Small intestine (tissue), 7 donors: ENCODE measurements at regions not wholly inside any gene's neighbourhood (a gene's known extent, or its start where the extent isn't known, plus 50 kb on each side); places are given as distances from the start of the nearest gene placed in this dataset.
"Not testable (repeated sequence)": the region's sequence is repeated elsewhere in the genome, so short reads cannot be mapped to it uniquely, and the experiment has no call there.

Source experiments
- DNase-seq, 2 donors: peaks; one replicate each; pipeline versions ENCODE4 v3.0.0 to v3.0.0-alpha.2; 2013
- FAIRE-seq: peaks from 2 replicates; lab custom pipeline; 2012; peaks lifted over from hg19 to GRCh38; lab: Jason Lieb, UNC
- H3K27ac ChIP-seq, 3 donors: one replicate each; pipeline ENCODE4 v1.5.1; 2013; ENCODE audit warnings: low read length in 2 of 3, mild to moderate bottlenecking in 2 of 3, control low read depth in 1 of 3, inconsistent platforms in 1 of 3, low read depth in 1 of 3, moderate library complexity in 1 of 3
- H3K27me3 ChIP-seq, 3 donors: one replicate each; pipeline ENCODE4 v1.6.1; 2013; ENCODE audit warnings: low read length in 3 of 3, inconsistent platforms in 1 of 3; ENCODE audit not compliant: control insufficient read depth in 3 of 3, insufficient read depth in 3 of 3
- H3K36me3 ChIP-seq, 3 donors: one replicate each; pipeline ENCODE4 v1.6.1; 2013; ENCODE audit warnings: low read length in 3 of 3, inconsistent platforms in 1 of 3, low read depth in 1 of 3, mild to moderate bottlenecking in 1 of 3, moderate library complexity in 1 of 3; ENCODE audit not compliant: control insufficient read depth in 3 of 3, insufficient read depth in 2 of 3
- H3K4me1 ChIP-seq, 3 donors: one replicate each; pipeline ENCODE4 v1.6.1; 2013; ENCODE audit warnings: low read length in 2 of 3, inconsistent platforms in 1 of 3, low read depth in 1 of 3, mild to moderate bottlenecking in 1 of 3, moderate library complexity in 1 of 3; ENCODE audit not compliant: control insufficient read depth in 3 of 3, insufficient read depth in 2 of 3
- H3K4me3 ChIP-seq, 3 donors: one replicate each; pipeline ENCODE4 v1.5.1; 2013; ENCODE audit warnings: low read length in 3 of 3, control low read depth in 1 of 3, inconsistent platforms in 1 of 3, low read depth in 1 of 3, mild to moderate bottlenecking in 1 of 3, moderate library complexity in 1 of 3
- H3K9me3 ChIP-seq, 2 donors: one replicate each; pipeline ENCODE4 v1.6.1; 2013; ENCODE audit warnings: low read depth in 1 of 2, low read length in 1 of 2; ENCODE audit not compliant: control insufficient read depth in 2 of 2, insufficient read depth in 1 of 2
- WGBS, 3 donors: extraction: QIAGEN DNeasy Blood & Tissue Kit; methylation state at CpG; one replicate each; pipeline ENCODE4 v1.1.7; 2013; 5-methylcytosine and 5-hydroxymethylcytosine counted together
- donor health status: healthy with polysubstance abuse.
- donor health status: control.
- donor health status: control.
- donor health status: Bipolar disorder and iron deficiency.
- donor health status: healthy.

DNA sequence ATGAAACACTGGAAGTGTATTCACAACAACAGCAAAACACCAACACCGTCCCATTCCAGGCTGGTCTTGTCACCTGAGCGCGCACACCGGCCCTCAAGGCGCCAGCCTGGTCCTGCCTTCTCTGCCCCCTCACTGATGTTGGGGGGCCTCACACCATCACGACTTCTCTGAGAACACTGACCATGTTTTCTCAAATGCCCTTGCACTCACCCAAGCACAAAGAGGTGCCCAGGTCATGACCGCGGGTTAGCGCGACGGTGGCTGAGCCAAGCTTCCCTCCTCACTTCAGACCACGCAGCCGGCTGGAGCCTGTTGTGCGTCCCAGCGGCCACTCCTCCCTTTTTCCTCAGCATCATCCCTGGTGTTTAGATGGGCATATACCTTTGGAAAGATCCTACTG, 101.3 kb upstream of the SALL3 start:
- 90 to 93% (median 92%) methylated on average over 15 of the region's 15 CpGs for WGBS, 3 donors
- FAIRE-seq, result no peak
- Histone ChIP-seq H3K9me3 (no peaks in the 10 kb centered on the region), H3K27ac (no peak overlapping the region), H3K4me1 (no peaks in the 10 kb centered on the region), H3K27me3 (peaks cover 0 to 1% (median 0%) of the 10 kb centered on the region in 3 donors), H3K36me3 (no peaks in the 10 kb centered on the region), H3K4me3 (no peak overlapping the region)
- no peak for DNase-seq

DNA sequence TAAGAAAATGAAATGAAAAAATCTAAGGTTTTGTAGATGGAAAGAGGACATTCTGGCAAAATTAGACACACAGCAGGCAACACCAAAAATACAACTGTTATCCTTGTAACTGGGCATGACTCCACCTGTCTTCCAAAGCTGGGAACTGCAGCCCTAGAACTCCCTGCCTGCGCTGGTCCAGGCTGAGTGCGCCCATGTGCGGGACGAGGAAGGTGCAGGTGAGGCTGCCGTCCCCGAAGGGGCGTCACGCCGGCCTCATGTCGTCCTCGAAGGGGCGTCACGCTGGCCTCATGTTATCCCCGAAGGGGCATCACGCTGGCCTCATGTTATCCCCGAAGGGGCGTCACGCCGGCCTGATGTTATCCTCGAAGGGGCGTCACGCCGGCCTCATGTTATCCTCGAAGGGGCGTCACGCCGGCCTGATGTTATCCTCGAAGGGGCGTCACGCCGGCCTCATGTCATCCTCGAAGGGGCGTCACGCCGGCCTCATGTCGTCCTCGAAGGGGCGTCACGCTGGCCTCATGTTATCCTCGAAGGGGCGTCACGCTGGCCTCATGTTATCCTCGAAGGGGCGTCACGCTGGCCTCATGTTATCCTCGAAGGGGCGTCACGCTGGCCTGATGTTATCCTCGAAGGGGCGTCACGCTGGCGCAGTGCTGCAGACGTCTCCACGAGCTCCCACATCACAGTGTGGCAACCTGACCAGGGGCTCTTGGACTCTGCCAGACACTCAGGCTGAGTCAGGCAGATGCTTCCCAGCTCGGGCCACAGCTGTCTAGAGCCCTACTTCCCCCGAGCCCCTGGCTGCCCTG, 100.3 kb upstream of the SALL3 start:
- WGBS, 3 donors, result 84 to 89% (median 87%) methylated on average over 51 to 56 of the region's 56 CpGs
- DNase-seq, result peak in 1 of 2 donors; percentile 6
- not testable (repeated sequence) for FAIRE-seq, H3K27ac ChIP-seq, H3K27me3 ChIP-seq, H3K4me1 ChIP-seq, H3K36me3 ChIP-seq, H3K4me3 ChIP-seq, H3K9me3 ChIP-seq

DNA sequence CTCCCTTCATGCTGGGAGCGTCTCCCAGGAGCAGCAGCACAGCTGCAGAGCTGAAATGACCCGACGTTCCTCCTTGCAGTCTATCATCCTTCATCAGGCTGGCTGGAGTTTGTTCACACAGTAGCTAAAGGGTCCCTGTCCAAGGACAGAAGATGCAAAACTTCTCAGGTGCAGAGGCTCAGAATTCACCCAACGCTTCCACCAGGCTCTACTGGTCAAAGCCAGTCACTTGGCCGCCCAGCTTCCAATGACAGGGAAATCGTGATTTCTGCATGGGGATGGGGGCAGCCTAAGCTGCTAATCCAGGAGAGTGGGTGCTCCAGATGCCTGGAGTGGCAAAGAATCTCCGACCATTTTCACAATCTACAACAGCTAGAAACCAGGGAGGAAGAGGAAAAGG, 97.0 kb upstream of the SALL3 start:
- FAIRE-seq (no peak), DNase-seq (no peak)
- Histone ChIP-seq H3K36me3 (no peaks in the 10 kb centered on the region), H3K27ac (no peak overlapping the region), H3K9me3 (peaks cover 0 to 10% of the 10 kb centered on the region in 2 donors), H3K27me3 (no peaks in the 10 kb centered on the region), H3K4me3 (no peak overlapping the region), H3K4me1 (no peaks in the 10 kb centered on the region)
- 68 to 77% (median 68%) methylated on average over 7 of the region's 7 CpGs for WGBS, 3 donors

DNA sequence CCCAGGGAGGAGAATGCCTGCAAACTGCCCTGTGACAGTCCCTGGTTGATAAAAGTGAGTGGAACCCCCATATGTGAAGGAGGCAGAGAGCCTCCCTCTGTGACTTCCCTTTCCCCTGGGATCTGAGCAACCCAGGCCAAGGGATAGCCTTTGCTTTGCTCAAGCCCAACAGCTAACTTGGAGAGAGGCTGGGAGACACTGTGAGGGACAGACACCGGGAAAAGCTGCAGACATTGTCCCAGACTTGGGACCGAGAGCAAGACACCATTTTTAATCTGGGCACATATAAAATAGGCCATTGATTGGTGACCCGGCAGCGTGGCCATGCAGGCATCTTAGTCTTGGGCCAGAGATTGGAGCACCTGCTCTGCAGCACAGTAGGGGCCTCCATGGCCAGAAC, 96.1 kb upstream of the SALL3 start:
- H3K9me3 ChIP-seq, result peaks cover 0 to 10% of the 10 kb centered on the region in 2 donors
- no peaks in the 10 kb centered on the region for H3K4me1 ChIP-seq
- H3K27me3 ChIP-seq, result no peaks in the 10 kb centered on the region
- no peak for FAIRE-seq
- H3K27ac ChIP-seq, result no peak overlapping the region
- no peak overlapping the region for H3K4me3 ChIP-seq
- WGBS, 3 donors, result 90 to 94% (median 90%) methylated on average over 4 of the region's 4 CpGs
- DNase-seq, result no peak
- no peaks in the 10 kb centered on the region for H3K36me3 ChIP-seq

DNA sequence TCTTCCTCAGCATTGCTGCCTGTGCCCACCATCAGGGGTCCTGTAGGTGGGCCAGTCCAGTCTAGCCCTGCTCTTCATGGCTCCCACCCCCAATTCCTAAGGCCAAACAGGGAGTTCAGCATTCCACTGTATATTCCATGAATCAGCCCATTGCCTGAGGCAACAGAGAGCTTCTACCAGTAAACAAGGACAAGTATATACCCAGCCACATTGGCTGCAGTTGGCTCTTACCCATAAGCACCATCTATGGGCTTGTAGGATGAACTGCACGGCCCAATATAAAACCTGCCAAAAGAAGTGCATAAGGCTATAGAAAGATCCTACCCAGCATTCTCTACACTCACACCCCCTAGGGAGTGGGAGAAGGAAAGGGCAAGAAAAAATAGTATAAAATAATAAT, 95.1 kb upstream of the SALL3 start:
- WGBS, 3 donors, result 44 to 88% (median 87%) methylated on average over 1 of the region's 1 CpG
- Histone ChIP-seq H3K9me3 (peaks cover 0 to 10% of the 10 kb centered on the region in 2 donors), H3K27me3 (no peaks in the 10 kb centered on the region), H3K27ac (no peak overlapping the region), H3K36me3 (no peaks in the 10 kb centered on the region), H3K4me1 (no peaks in the 10 kb centered on the region), H3K4me3 (no peak overlapping the region)
- DNase-seq (no peak), FAIRE-seq (no peak)

DNA sequence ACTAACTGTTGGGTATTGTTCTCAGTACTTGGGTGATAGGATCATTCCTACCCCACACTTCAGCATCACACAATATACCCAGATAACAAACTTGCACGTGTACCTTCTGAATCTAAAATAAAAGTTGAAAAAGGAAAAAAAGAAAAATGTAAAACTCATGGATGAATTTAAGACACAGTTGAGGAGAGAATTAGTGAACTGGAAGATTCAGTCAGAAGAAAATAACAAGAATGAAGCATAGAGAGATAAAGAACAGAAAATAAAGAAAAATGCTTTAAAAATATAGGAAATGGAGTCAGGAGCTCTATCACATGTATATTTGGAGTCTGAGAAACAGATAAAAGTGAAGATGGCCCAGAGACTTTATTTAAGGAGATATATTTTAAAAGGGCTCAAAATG, 90.4 kb upstream of the SALL3 start:
- Histone ChIP-seq H3K4me1 (no peaks in the 10 kb centered on the region), H3K27me3 (no peaks in the 10 kb centered on the region), H3K27ac (no peak overlapping the region), H3K4me3 (no peak overlapping the region), H3K36me3 (no peaks in the 10 kb centered on the region), H3K9me3 (peaks cover 1 to 6% of the 10 kb centered on the region in 2 donors)
- 68 to 88% (median 74%) methylated on average over 1 of the region's 1 CpG for WGBS, 3 donors
- FAIRE-seq (no peak), DNase-seq (no peak)

DNA sequence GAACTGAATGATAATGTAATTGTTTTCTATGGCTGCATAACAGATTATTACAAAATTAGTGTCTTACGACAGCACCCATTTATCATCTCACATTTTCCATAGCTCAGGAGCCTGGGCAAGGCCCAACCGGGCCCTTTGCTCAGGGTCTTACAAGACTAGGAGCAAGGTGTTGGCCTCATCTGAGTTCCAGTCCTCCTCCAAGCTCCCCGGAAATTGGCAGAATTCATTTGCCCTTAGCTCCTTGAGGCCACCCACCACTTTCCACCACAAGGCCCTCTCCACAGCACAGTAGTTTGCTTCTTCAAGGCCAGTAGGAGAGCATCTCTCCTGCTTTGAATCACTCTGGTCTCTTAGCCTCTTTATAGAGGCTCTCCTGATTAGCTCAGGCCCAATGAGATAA, 89.2 kb upstream of the SALL3 start:
- Histone ChIP-seq H3K27ac (no peak overlapping the region), H3K4me1 (no peaks in the 10 kb centered on the region), H3K36me3 (no peaks in the 10 kb centered on the region), H3K4me3 (no peak overlapping the region), H3K9me3 (peaks cover 1 to 4% of the 10 kb centered on the region in 2 donors), H3K27me3 (no peaks in the 10 kb centered on the region)
- no peak for DNase-seq
- no peak for FAIRE-seq
- WGBS, 3 donors, result 90 to 93% (median 92%) methylated on average over 3 of the region's 3 CpGs

DNA sequence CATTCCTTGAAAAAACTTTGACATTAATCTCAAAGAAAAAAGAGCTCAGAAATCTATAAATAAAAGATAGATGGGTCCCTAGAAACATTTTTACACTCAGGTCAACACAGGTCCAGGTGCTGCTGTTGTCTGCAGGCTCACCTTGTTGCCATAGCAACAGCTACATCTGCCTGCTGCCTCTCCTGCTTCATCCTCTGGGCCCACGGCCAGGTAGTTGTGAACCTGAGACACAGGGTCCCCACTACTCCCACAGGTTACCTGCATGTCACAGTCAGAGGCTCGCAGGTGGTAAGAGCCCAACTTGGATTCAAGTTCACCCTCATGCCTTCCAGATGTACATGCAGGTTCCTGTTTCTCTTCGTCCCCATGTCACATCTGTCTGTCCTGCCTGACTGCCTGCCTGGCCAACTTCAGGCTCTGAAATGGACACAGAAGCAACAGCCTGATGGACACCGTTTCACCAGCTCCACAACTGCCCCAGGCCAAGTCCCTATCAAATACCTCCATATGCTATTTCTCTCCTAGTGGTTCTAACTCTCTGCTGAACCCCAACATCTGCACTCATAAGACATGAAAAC, 88.3 kb upstream of the SALL3 start:
- H3K9me3 ChIP-seq, result peaks cover 1 to 4% of the 10 kb centered on the region in 2 donors
- no peak for FAIRE-seq
- 67 to 80% (median 68%) methylated on average over 4 of the region's 4 CpGs for WGBS, 3 donors

More for the DNA sequence above, 88.3 kb upstream of the SALL3 start:
- H3K27me3 ChIP-seq, result no peaks in the 10 kb centered on the region
- no peaks in the 10 kb centered on the region for H3K4me1 ChIP-seq
- no peak overlapping the region for H3K27ac ChIP-seq
- DNase-seq, result no peak
- H3K4me3 ChIP-seq, result no peak overlapping the region
- H3K36me3 ChIP-seq, result no peaks in the 10 kb centered on the region
